HG02610 (cell line): ENCODE measurements at regions not wholly inside any gene's neighbourhood (a gene's known extent, or its start where the extent isn't known, plus 50 kb on each side); places are given as distances from the start of the nearest gene placed in this dataset.

Experiments
- ATAC-seq: cut with Tn5 transposase; IDR thresholded peaks from one replicate; pipeline ENCODE4 v1.9.1; 2021; ENCODE audit warnings: mild to moderate bottlenecking, moderate library complexity; ENCODE audit not compliant: unreplicated experiment

GRCh38 chr3:174398761-174399160, 460.4 kb upstream of the NAALADL2 start:
- ATAC-seq = no peak

DNA sequence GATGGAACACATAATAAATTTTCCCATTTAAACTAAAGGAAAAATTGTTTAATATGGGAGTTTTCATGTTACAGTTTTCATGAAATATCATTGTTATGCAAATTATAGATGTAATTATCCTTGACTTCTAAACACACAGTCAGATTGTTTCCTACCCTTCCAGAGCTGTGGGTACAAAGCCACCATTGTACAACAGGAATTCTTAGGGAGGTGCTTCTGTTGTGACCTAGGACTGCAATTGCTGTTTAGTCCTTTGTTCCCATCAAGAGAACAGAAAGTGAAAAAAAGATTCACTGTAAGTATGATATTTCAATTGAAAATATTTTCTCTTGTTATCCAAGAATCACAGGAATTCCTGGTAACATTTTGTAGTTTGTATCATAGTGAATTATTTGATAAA, 455.3 kb upstream of the NAALADL2 start:
- ATAC-seq = no peak

- no peak for ATAC-seq
Observed at GRCh38 chr3:174408310-174408709, 450.8 kb upstream of the NAALADL2 start.

DNA sequence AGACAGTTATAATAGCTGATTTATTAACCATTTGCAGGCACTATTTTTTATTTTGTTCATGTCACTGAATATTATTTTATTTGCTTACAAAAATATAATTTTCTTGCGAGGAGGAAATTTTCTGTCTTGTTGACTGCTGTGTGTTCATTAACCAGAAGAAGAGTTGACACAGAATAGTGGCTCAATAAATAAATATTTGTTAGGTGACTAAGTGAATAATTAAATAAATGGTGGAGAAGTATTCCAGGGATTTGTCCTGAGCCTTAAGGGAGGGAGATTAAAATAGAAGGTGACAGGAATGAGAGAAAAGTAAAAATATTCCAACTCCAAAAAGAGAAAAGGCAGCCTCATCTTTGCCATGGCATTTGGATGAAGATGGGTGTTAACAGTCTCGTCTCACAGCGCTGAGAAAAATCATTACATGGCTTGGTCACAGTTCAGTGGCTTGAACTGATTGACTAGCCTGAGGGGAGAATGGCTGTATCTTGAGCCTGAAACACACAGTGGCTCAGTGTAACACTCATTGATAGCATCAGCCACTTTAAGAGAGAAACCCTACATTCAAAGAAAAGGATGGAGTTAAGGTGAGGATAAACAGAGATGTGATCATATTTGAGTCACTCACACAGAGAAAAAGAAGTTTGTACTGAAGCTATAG, 449.9 kb upstream of the NAALADL2 start:
- no peak for ATAC-seq

DNA sequence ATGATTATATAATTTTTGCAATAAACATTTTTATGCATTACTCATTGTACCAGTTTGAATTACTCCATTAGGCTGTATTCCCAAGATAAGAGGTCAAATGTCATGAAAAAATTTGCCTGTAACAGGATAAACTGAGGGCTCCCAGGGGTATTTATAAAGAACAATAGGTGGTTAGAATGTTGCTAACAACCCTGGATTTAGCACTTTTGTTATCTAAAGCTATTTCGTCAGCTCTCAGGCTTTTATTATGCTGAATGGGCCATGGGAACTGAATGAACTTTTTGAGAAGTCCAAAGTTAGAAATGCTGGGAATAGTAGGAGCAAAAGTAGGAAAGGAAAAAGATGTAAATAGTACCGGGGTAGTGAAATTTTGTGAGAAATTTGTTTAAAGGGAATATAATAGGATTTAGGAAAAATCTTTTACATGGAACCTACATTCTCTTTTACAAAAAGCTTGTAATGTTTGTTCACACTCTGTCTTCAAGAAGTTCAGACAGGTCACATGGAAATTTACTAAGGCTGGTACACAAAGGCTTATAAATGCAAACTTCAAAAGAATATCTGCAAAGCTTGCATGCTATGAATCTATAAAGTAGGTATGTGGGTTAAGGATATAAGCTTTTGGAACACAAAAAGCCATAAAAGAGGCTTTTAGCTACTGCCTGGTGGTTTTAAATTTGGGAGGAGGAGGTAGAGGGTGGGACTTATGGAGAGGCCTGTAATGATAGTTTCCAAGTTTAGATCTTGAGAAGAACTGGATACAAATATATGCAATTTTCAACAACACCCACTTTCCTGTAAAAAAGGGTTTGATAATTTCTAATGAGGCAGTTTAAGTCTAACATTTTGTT, 445.8 kb upstream of the NAALADL2 start:
- ATAC-seq = no peak

DNA sequence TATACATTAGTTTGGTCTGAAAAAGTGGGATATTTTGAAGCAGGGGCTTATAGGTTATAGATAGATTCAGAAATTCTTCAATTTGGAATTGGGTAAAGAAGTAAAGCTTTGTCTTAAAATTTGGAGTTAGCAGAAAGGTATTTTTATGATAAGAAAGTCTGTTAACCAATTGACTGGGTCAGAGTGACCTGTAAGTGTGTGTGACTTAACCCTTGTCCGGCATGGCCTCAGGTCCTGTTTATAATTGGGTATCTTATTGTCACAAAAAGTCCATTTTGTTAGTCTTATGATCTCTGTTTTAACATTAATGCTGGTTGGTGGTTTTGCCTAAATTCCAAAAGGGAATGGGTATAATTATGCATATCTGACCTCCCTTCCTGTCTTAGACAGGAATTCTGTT, 444.2 kb upstream of the NAALADL2 start:
- ATAC-seq = no peak

- no peak for ATAC-seq
Observed at GRCh38 chr3:174417573-174417972, 441.6 kb upstream of the NAALADL2 start.

DNA sequence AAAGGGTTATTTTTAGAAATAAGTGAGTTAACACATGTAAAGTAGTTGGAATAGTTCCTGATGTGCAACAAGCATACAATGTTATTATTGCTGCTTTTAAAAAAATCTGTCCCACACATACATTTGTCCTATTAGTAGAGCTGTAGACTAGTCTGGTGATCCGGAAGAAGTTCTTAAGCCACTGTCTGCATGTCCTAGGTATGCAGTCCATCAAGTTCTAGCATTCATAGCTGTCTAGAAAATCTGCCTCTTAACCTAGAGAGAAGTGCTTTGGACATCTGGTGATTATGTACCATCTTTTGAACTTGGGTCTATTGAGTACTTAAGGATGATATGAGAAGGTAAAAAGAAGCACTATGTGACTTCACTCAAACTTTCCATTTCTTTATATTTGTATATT, 439.9 kb upstream of the NAALADL2 start:
- no peak for ATAC-seq

DNA sequence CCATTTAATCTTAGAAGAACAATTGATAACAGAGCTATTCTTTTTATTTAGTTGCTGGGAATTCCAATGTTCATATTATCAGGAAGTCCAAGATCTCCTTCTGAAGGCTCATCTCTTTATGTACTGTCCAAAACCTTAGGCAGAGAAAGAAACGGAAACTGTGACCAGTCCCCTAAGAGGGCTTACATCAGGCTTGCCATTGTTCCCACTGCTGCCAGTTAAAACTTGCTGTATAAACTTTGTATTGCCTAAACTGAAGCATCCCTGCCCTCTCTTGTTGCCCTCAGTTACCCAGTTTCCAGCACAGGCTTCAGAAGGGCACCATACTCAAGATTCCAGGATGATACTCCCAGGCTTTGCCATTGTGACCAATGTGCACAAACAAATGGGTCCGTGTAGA, 435.2 kb upstream of the NAALADL2 start:
- no peak for ATAC-seq

GRCh38 chr3:174424656-174425055, 434.5 kb upstream of the NAALADL2 start:
- ATAC-seq = no peak

- ATAC-seq = no peak
Observed at GRCh38 chr3:174425422-174425821, 433.7 kb upstream of the NAALADL2 start.

DNA sequence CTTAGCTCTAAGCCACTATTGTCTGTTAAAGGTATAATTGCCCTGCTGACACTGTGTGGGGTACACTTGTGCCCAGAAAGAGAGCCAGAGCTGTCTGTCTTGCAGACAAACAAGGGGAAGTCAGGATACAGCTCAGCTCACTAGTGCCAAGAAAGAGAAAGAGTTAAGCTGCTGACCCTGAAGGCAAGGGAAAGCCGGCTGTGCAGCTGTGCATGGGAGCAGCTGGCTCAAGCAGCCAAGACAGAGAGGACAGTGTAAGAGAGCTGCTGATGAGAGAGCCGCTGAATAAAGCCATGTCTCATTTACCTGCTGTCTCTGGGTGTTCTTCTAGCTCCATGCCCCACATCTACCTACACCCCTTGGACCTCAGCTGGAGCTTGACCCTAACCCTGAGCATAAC, 428.1 kb upstream of the NAALADL2 start:
- ATAC-seq = no peak

DNA sequence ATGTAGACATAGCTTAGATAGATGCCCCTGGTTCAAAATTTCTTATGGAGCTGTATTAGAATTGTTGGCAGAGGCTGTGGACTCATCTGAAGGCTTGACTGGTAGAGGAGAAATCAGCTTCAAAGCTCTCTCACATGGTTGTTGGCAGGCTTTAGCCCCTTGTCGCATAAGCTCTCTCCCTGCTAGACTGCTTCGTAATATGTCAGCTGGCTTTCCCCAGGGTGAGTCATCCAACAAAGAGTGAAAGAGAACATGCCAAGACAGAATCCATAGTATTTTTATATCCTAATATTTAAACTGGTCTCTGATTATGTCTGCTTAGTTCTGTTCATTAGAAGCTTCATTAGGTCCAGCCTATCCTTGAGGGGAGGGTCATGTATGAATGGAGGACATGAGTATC, 427.4 kb upstream of the NAALADL2 start:
- no peak for ATAC-seq

DNA sequence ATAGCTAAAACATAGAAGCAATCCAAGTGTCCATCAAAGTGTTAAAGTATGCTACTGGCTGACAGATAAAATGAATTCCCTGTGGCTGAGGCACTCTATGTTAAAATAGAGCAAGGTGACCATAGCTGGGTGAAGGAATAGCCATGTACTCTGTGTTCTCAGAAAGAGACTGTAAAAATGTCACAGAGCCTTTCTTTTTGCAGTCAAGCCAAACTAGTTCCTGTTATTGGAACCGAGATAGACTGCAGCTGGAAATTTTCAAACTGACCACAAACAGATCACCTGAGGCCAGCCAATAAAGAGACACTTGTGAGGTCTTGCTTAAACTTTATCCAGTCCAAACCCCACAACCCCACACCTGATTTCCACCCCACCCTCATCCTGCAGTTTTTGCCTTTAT, 422.8 kb upstream of the NAALADL2 start:
- ATAC-seq = no peak

- no peak for ATAC-seq
Observed at GRCh38 chr3:174438501-174439145, 420.5 kb upstream of the NAALADL2 start.

- no peak for ATAC-seq
Observed at GRCh38 chr3:174439331-174440252, 419.5 kb upstream of the NAALADL2 start.

- no peak for ATAC-seq
Observed at GRCh38 chr3:174440253-174440701, 418.9 kb upstream of the NAALADL2 start.

DNA sequence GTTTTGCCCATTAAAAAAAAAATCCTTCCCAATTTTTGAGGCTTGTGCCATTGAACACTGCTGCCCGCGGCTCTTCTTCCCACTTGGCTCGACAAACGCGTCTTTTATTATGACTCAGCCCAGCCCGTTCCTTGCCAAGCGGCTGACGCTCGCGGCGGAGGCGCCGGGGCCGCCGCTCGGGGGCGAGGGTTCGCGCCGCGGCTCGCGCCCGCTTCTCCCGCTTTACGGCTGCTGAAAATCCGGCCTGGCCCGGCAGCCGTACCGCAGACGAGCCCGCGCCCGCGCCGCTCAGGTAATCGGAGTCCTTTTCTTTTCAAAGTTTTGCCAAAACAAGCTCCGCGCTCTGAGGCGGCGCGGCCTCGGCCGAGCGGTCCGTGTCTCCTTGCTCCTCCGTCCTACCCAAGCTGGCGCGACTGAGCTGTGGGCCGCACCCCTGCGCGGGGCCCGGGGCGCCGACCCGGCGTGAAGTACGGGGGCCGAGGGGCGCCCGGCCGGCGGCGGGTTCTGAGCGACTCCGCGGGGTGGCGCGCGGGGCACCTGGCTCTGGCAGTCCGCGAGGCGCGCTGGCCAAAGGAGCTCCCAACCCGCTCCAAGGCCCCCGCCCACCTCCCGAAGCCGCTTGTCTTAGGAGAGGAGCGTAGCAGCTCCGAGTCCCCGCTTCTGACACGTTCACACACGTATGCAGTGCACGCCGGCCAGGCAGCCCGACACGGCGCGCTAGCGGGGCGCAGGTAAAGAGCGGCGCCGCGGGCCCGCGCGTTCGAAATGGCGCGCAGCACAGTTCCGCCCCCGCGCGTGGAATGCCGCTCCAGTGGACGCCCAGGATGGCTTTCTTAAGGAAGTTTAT, 418.2 kb upstream of the NAALADL2 start:
- ATAC-seq = peak; percentile 76

DNA sequence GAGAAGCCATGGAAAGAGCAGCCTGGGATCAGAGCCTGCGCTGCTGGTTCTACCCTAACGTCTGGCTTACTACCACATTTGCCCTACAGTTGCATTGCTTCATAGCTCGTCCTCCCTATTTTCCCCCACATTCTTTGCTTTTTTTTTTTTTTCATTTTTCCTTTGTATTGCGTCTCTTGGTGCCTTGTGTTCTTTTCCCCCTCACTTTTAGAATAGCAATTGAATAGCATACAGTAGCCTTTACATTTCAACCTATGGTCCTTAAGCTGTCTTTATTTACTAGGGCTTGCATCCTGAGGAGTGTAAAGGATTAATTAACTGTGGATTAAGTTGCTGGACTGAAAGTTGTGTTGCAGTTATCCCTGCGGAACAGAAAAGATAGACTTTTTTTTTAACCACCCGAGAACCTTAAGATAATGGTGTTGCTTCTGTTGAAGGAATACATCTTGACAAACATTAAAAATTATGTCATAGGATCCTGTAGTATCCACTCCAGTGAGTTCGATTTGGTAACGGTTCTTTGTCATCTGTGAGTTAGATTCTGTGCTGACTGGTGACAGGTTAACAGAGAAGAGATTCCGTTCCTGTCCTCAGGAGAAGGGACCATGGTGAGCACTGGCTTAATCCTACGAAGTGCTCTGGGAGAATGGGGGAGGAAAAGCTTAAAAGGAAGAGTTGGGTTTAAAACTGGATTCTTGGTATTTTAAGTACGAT, 417.4 kb upstream of the NAALADL2 start:
- ATAC-seq = no peak
